Hepatocyte (in vitro differentiated cells): ENCODE measurements at regions not wholly inside any gene's neighbourhood (a gene's known extent, or its start where the extent isn't known, plus 50 kb on each side); places are given as distances from the start of the nearest gene placed in this dataset.

Experiments used
- DNase-seq: peaks from one replicate; pipeline ENCODE4 v3.0.0-alpha.2; 2016; ENCODE audit warnings: low spot score
- H2AFZ ChIP-seq: fragments of 200-600 bp; sonication (generic); 2 replicates; pipeline ENCODE4 v1.6.0; 2016; ENCODE audit warnings: antibody characterized with exemption, mild to moderate bottlenecking
- H3K27ac ChIP-seq: fragments of 200-600 bp; sonication (generic); 2 replicates; pipeline ENCODE4 v1.5.1; 2016; ENCODE audit warnings: mild to moderate bottlenecking
- H3K27me3 ChIP-seq: fragments of 200-600 bp; sonication (generic); 2 replicates; pipeline ENCODE4 v1.6.1; 2016
- H3K36me3 ChIP-seq: fragments of 200-600 bp; sonication (generic); replicated peaks from 2 replicates; pipeline ENCODE4 v1.5.1; 2016; ENCODE audit warnings: low read depth; ENCODE audit not compliant: insufficient read depth
- H3K4me1 ChIP-seq: fragments of 200-600 bp; sonication (generic); 2 replicates; pipeline ENCODE4 v1.5.1; 2016; ENCODE audit warnings: mild to moderate bottlenecking, moderate library complexity; ENCODE audit not compliant: insufficient read depth
- H3K4me2 ChIP-seq: fragments of 200-600 bp; sonication (generic); 2 replicates; pipeline ENCODE4 v1.6.0; 2016
- H3K4me3 ChIP-seq: fragments of 200-600 bp; sonication (generic); 2 replicates; pipeline ENCODE4 v1.5.1; 2016; ENCODE audit warnings: mild to moderate bottlenecking
- H3K79me2 ChIP-seq: fragments of 200-600 bp; sonication (generic); 2 replicates; pipeline ENCODE4 v1.6.0; 2017; ENCODE audit warnings: mild to moderate bottlenecking
- H3K9me2 ChIP-seq: fragments of 200-600 bp; sonication (generic); replicated peaks from 2 replicates; pipeline ENCODE4 v1.6.0; 2017; ENCODE audit warnings: mild to moderate bottlenecking; ENCODE audit not compliant: insufficient read depth
- H3K9me3 ChIP-seq: fragments of 200-600 bp; sonication (generic); 2 replicates; pipeline ENCODE4 v1.5.1; 2016; ENCODE audit warnings: low read depth, mild to moderate bottlenecking
- H4K20me1 ChIP-seq: fragments of 200-600 bp; sonication (generic); 2 replicates; pipeline ENCODE4 v1.6.0; 2016; ENCODE audit warnings: mild to moderate bottlenecking; ENCODE audit not compliant: insufficient read depth, poor library complexity, severe bottlenecking
- EZH2 ChIP-seq: fragments of 200-600 bp; sonication (generic); IDR thresholded peaks from 2 replicates; pipeline ENCODE4 v1.6.1; 2016; ENCODE audit warnings: antibody characterized with exemption, mild to moderate bottlenecking, borderline replicate concordance
- EZH2phosphoT487 ChIP-seq: fragments of 200-600 bp; sonication (generic); IDR thresholded peaks from one replicate; pipeline ENCODE4 v1.6.1; 2018; ENCODE audit warnings: antibody characterized with exemption, mild to moderate bottlenecking, low read depth, moderate library complexity; ENCODE audit not compliant: unreplicated experiment, severe bottlenecking
- WGBS: methylation state at CpG from one replicate; pipeline ENCODE4 v1.1.6; 2016; ENCODE audit warnings: low lambda C conversion rate; ENCODE audit errors: missing lambda C conversion rate; 5-methylcytosine and 5-hydroxymethylcytosine counted together
- TF ChIP-seq, protein P1 (sequence below): fragments of 200-600 bp; sonication (generic); IDR thresholded peaks from 2 replicates; pipeline ENCODE4 v1.5.1; 2016; ENCODE audit warnings: antibody characterized with exemption, mild to moderate bottlenecking; ENCODE audit not compliant: poor library complexity

DNA sequence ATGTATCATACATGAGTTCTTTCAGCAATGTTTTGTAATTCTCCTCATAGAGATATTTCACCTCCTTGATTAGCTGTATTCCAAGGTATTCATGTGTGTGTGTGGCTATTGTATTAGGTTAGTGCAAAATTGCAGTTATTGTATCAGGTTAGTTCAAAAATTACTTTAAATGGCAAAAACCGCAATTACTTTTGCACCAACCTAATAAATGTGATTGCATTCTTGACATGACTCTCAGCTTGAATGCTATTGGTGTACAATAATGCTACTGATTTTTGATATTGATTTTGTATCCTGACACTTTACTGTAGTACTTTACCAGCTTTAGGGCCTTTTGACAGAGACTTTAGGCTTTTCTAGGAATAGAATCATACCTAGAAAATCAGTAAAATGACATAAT, 297.4 kb downstream of the ZWINT start:
- DNase-seq, result no peak
- H3K27me3 ChIP-seq, result no peaks in the 10 kb centered on the region
- no peaks in the 10 kb centered on the region for H3K4me1 ChIP-seq
- H3K4me2 ChIP-seq, result no peak overlapping the region
- TF ChIP-seq EZH2, result no peak
- TF ChIP-seq, protein P1, sequence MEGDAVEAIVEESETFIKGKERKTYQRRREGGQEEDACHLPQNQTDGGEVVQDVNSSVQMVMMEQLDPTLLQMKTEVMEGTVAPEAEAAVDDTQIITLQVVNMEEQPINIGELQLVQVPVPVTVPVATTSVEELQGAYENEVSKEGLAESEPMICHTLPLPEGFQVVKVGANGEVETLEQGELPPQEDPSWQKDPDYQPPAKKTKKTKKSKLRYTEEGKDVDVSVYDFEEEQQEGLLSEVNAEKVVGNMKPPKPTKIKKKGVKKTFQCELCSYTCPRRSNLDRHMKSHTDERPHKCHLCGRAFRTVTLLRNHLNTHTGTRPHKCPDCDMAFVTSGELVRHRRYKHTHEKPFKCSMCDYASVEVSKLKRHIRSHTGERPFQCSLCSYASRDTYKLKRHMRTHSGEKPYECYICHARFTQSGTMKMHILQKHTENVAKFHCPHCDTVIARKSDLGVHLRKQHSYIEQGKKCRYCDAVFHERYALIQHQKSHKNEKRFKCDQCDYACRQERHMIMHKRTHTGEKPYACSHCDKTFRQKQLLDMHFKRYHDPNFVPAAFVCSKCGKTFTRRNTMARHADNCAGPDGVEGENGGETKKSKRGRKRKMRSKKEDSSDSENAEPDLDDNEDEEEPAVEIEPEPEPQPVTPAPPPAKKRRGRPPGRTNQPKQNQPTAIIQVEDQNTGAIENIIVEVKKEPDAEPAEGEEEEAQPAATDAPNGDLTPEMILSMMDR, result no peak
- WGBS, result 90% methylated on average over 1 of the region's 1 CpG
- H3K36me3 ChIP-seq, result no peaks in the 10 kb centered on the region
- no peaks in the 10 kb centered on the region for H4K20me1 ChIP-seq
- no peak overlapping the region for H3K27ac ChIP-seq
- no peak overlapping the region for H2AFZ ChIP-seq
- no peaks in the 10 kb centered on the region for H3K79me2 ChIP-seq
- no peak overlapping the region for H3K4me3 ChIP-seq
- no peaks in the 10 kb centered on the region for H3K9me3 ChIP-seq
- no peaks in the 10 kb centered on the region for H3K9me2 ChIP-seq

DNA sequence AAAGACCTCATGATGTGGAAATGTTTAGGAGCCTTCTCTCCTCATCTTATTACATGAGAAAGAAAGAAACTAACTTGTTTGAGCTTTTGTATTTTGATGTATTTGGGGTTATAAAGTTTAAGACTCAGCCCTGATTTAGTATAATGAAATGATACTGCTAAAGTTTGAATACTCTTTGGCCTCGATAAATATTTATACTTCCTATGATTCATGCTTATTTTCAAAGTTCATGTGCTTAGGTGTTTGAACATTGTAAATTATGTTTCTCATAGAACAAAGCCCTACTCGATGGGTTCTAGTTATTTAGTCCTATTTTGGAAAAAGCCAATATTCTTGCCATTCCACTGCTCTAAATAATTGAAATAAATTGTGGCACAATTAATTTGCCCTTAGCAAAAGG, 303.2 kb downstream of the ZWINT start:
- no peaks in the 10 kb centered on the region for H3K79me2 ChIP-seq
- 86% methylated on average over 2 of the region's 2 CpGs for WGBS
- no peak overlapping the region for H3K4me3 ChIP-seq
- no peak overlapping the region for H3K4me2 ChIP-seq
- H3K36me3 ChIP-seq, result no peaks in the 10 kb centered on the region
- no peaks in the 10 kb centered on the region for H3K27me3 ChIP-seq
- no peak overlapping the region for H2AFZ ChIP-seq
- TF ChIP-seq EZH2phosphoT487 (no peak), EZH2 (no peak)
- TF ChIP-seq, protein P1, result no peak
- no peaks in the 10 kb centered on the region for H3K4me1 ChIP-seq
- no peaks in the 10 kb centered on the region for H3K9me2 ChIP-seq
- DNase-seq, result no peak
- H4K20me1 ChIP-seq, result no peaks in the 10 kb centered on the region
- H3K27ac ChIP-seq, result no peak overlapping the region
- H3K9me3 ChIP-seq, result no peaks in the 10 kb centered on the region

DNA sequence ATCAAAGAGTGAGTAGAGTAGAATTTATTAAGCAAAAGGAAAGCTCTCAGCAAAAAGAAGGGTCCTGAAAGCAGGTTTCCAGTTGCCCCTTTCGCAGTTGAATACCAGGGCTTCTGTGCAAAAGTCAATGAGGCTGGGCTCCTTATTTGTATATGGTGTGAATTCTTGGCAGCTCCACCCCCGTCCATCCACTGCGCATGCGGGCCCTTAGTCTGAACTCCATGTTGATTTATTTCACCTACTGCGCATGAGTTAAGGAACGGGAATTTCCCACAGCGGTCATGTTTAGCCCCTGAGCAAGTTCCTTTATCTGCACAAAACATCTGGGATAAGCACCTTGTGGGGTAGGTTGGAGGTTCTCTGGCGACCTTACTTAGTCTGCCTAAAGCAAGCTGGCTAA, 325.6 kb downstream of the ZWINT start:
- Histone ChIP-seq H4K20me1 (no peaks in the 10 kb centered on the region), H3K4me2 (no peak overlapping the region), H3K9me3 (no peaks in the 10 kb centered on the region), H3K36me3 (no peaks in the 10 kb centered on the region), H3K27me3 (no peaks in the 10 kb centered on the region), H3K4me1 (no peaks in the 10 kb centered on the region), H3K9me2 (no peaks in the 10 kb centered on the region), H3K27ac (no peak overlapping the region), H2AFZ (no peak overlapping the region), H3K4me3 (no peak overlapping the region), H3K79me2 (no peaks in the 10 kb centered on the region)
- TF ChIP-seq, protein P1, result no peak
- TF ChIP-seq EZH2phosphoT487, result no peak
- no peak for TF ChIP-seq EZH2
- WGBS, result 95% methylated on average over 8 of the region's 8 CpGs
- DNase-seq, result no peak

DNA sequence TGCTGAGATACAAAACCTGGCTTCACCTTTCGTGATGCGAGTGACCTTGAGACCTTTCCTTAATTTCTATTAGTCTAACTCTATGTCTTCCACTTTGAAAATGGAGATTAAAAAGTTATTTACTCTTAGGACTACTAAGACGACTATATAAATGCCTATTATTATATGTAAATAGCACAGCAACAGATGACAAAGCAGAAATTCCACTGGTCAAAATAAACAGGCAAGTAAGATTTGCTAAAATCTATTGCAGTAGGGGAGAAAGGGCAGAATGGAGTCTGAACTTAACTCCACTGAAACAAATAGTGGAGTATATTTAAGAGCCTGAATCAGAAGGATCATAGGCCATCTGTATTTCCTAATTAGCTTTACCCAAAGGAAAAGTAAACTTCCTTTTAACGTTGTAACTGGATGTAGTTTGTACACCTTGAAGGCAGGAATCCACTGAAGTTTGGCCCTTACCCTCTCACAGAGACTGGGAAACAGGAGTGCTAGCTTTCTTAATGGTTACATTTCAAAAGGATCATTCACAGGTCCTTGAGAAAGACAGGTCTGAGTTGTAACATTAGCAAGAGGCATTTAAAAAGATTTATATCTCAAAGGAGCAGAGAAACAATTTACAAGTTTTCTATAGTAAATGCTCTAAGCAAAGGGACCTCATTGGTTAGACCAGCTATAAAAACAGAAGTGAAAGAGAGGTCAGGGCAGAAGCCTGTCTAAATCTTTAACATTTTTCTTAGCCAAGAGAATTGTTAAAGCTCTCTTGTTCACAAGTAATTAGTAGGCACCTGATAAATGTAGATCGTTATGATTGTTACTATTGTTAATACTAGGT, 332.5 kb downstream of the ZWINT start:
- Histone ChIP-seq H3K27ac (no peak overlapping the region), H3K4me3 (no peak overlapping the region), H4K20me1 (no peaks in the 10 kb centered on the region), H3K36me3 (no peaks in the 10 kb centered on the region), H3K27me3 (no peaks in the 10 kb centered on the region), H3K4me2 (no peak overlapping the region), H3K4me1 (no peaks in the 10 kb centered on the region), H3K79me2 (no peaks in the 10 kb centered on the region), H2AFZ (no peak overlapping the region), H3K9me3 (no peaks in the 10 kb centered on the region), H3K9me2 (no peaks in the 10 kb centered on the region)
- TF ChIP-seq, protein P1, result no peak
- TF ChIP-seq EZH2phosphoT487 (no peak), EZH2 (no peak)
- DNase-seq, result no peak
- WGBS, result 63% methylated on average over 5 of the region's 5 CpGs
